Fibroblast of skin of right biceps (primary cell): ENCODE measurements at regions not wholly inside any gene's neighbourhood (a gene's known extent, or its start where the extent isn't known, plus 50 kb on each side); places are given as distances from the start of the nearest gene placed in this dataset.

Source experiments
- DNase-seq: peaks from one replicate; pipeline ENCODE4 v3.0.0-alpha.2; 2013

GRCh38 chr3:124513610-124513997, 216.6 kb upstream of the UMPS start:
- no peak for DNase-seq

GRCh38 chr3:124514683-124515082, 215.6 kb upstream of the UMPS start:
- DNase-seq: no peak

- DNase-seq: no peak
Measured at GRCh38 chr3:124516333-124516732, 213.9 kb upstream of the UMPS start.

- DNase-seq: no peak
Measured at GRCh38 chr3:124517306-124517705, 212.9 kb upstream of the UMPS start.

GRCh38 chr3:124518350-124518749, 211.9 kb upstream of the UMPS start:
- DNase-seq: no peak

GRCh38 chr3:124519591-124520194, 210.6 kb upstream of the UMPS start:
- DNase-seq: no peak

- no peak for DNase-seq
Measured at GRCh38 chr3:124520970-124521369, 209.3 kb upstream of the UMPS start.

GRCh38 chr3:124522082-124522625, 208.1 kb upstream of the UMPS start:
- no peak for DNase-seq

GRCh38 chr3:124526601-124527000, 203.7 kb upstream of the UMPS start:
- DNase-seq: no peak

GRCh38 chr3:124529826-124530571, 200.3 kb upstream of the UMPS start:
- DNase-seq: peak; percentile 56

- no peak for DNase-seq
Measured at GRCh38 chr3:124530916-124531315, 199.3 kb upstream of the UMPS start.

GRCh38 chr3:124532071-124532470, 198.2 kb upstream of the UMPS start:
- DNase-seq: peak; percentile 61

- no peak for DNase-seq
Measured at GRCh38 chr3:124535306-124535705, 194.9 kb upstream of the UMPS start.

- DNase-seq: no peak
Measured at GRCh38 chr3:124540550-124541211, 189.6 kb upstream of the UMPS start.

- no peak for DNase-seq
Measured at GRCh38 chr3:124542214-124542869, 187.9 kb upstream of the UMPS start.

GRCh38 chr3:124545891-124546290, 184.4 kb upstream of the UMPS start:
- DNase-seq: no peak

- no peak for DNase-seq
Measured at GRCh38 chr3:124552224-124552623, 178.0 kb upstream of the UMPS start.

- DNase-seq: no peak
Measured at GRCh38 chr3:124553178-124553577, 177.1 kb upstream of the UMPS start.

- no peak for DNase-seq
Measured at GRCh38 chr3:124556636-124557035, 173.6 kb upstream of the UMPS start.

GRCh38 chr3:124557433-124558232, 172.6 kb upstream of the UMPS start:
- DNase-seq: peak; percentile 81

- peak; percentile 98 for DNase-seq
Measured at GRCh38 chr3:124558991-124559845, 171.0 kb upstream of the UMPS start.
